GM23338 (cell line): ENCODE measurements at regions not wholly inside any gene's neighbourhood (a gene's known extent, or its start where the extent isn't known, plus 50 kb on each side); places are given as distances from the start of the nearest gene placed in this dataset.

Source experiments
- ATAC-seq: fragments of 200-7000 bp; cut with Tn5 transposase; 3 replicates; pipeline ENCODE4 v1.9.1; 2020
- DNase-seq: peaks from one replicate; pipeline ENCODE4 v3.0.0-alpha.2; 2015; ENCODE audit warnings: low spot score
- H2AFZ ChIP-seq: fragments of 200-600 bp; sonication (generic); 2 replicates; pipeline ENCODE4 v1.8.0; 2016; ENCODE audit warnings: antibody characterized with exemption, mild to moderate bottlenecking, moderate library complexity
- H3F3A ChIP-seq: fragments of 200-600 bp; sonication (generic); replicated peaks from 2 replicates; pipeline ENCODE4 v1.8.0; 2017; ENCODE audit warnings: antibody characterized with exemption, mixed run types, low read depth
- H3K27ac ChIP-seq: fragments of 200-600 bp; sonication (generic); 2 replicates; pipeline ENCODE4 v1.6.1; 2016; ENCODE audit warnings: low read depth
- H3K27me3 ChIP-seq: fragments of 200-600 bp; sonication (generic); 2 replicates; pipeline ENCODE4 v1.8.0; 2016; ENCODE audit warnings: mild to moderate bottlenecking, mixed run types, moderate library complexity; ENCODE audit not compliant: insufficient read depth
- H3K36me3 ChIP-seq: fragments of 200-600 bp; sonication (generic); 2 replicates; pipeline ENCODE4 v1.8.0; 2016; ENCODE audit warnings: mild to moderate bottlenecking; ENCODE audit not compliant: insufficient read depth
- H3K4me1 ChIP-seq: fragments of 200-600 bp; sonication (generic); 2 replicates; pipeline ENCODE4 v1.8.0; 2016; ENCODE audit warnings: mild to moderate bottlenecking, moderate library complexity; ENCODE audit not compliant: insufficient read depth
- H3K4me2 ChIP-seq: fragments of 200-600 bp; sonication (generic); 2 replicates; pipeline ENCODE4 v1.7.1; 2017; ENCODE audit warnings: mixed run types
- H3K4me3 ChIP-seq: fragments of 200-600 bp; sonication (generic); 2 replicates; pipeline ENCODE4 v1.6.1; 2016; ENCODE audit warnings: mixed run types
- H3K79me2 ChIP-seq: fragments of 200-600 bp; sonication (generic); replicated peaks from 2 replicates; pipeline ENCODE4 v1.8.0; 2017; ENCODE audit warnings: mild to moderate bottlenecking; ENCODE audit not compliant: insufficient read depth
- H3K9me2 ChIP-seq: fragments of 200-600 bp; sonication (generic); 2 replicates; pipeline ENCODE4 v1.8.0; 2017; ENCODE audit not compliant: insufficient read depth
- H4K20me1 ChIP-seq: fragments of 200-600 bp; sonication (generic); replicated peaks from 2 replicates; pipeline ENCODE4 v1.8.0; 2017; ENCODE audit warnings: mild to moderate bottlenecking; ENCODE audit not compliant: insufficient read depth
- H3K27ac Mint-ChIP-seq: 2 replicates; pipeline ENCODE4 v1.8.0; 2020; ENCODE audit warnings: inconsistent platforms, mild to moderate bottlenecking, moderate library complexity, mixed read lengths
- H3K27me3 Mint-ChIP-seq: 3 replicates; pipeline ENCODE4 v1.8.0; 2022; ENCODE audit warnings: low read depth, mild to moderate bottlenecking, moderate library complexity, mixed read lengths, inconsistent platforms; ENCODE audit not compliant: insufficient read depth, poor library complexity
- H3K36me3 Mint-ChIP-seq: 3 replicates; pipeline ENCODE4 v1.8.0; 2021; ENCODE audit warnings: low read depth, mild to moderate bottlenecking, inconsistent platforms, moderate library complexity, mixed read lengths
- H3K4me1 Mint-ChIP-seq: 3 replicates; pipeline ENCODE4 v1.8.0; 2020; ENCODE audit warnings: mild to moderate bottlenecking, inconsistent platforms, mixed read lengths
- H3K4me3 Mint-ChIP-seq: 3 replicates; pipeline ENCODE4 v1.8.0; 2021; ENCODE audit warnings: moderate library complexity, mild to moderate bottlenecking, inconsistent platforms, mixed read lengths
- H3K9me3 Mint-ChIP-seq: 3 replicates; pipeline ENCODE4 v1.8.0; 2020; ENCODE audit warnings: moderate library complexity, mild to moderate bottlenecking, inconsistent platforms, mixed read lengths
- CTCF ChIP-seq, 2 experiments: fragments of 200-600 bp in 1 of 2; sonication (generic) in 1 of 2; conservative IDR thresholded peaks; 2 replicates each; pipeline versions ENCODE4 v1.5.1 to v1.6.1; 2016 to 2017; ENCODE audit warnings: antibody characterized with exemption in 2 of 2, low read depth in 2 of 2, mild to moderate bottlenecking in 2 of 2, moderate library complexity in 1 of 2
- ETS1 ChIP-seq: IDR thresholded peaks from 2 replicates; pipeline ENCODE4 v1.6.1; 2016; ENCODE audit warnings: antibody characterized with exemption
- NANOG ChIP-seq: IDR thresholded peaks from 2 replicates; pipeline ENCODE4 v1.6.1; 2016; ENCODE audit warnings: antibody characterized with exemption, borderline replicate concordance
- POLR2AphosphoS5 ChIP-seq: IDR thresholded peaks from 2 replicates; pipeline ENCODE4 v1.6.1; 2016; ENCODE audit warnings: antibody characterized with exemption, low read depth
- STAT1 ChIP-seq: IDR thresholded peaks from one replicate; pipeline ENCODE4 v1.6.1; 2016; ENCODE audit warnings: antibody characterized with exemption; ENCODE audit not compliant: unreplicated experiment
- ZNF114 ChIP-seq: fragments of 250-450 bp; sonication (Bioruptor Pico); IDR thresholded peaks from 2 replicates; pipeline ENCODE4 v1.5.0; 2020; ENCODE audit warnings: mild to moderate bottlenecking, moderate library complexity
- ZNF331 ChIP-seq: fragments of 250-450 bp; sonication (Bioruptor Pico); IDR thresholded peaks from 2 replicates; pipeline ENCODE4 v1.5.0; 2020; ENCODE audit warnings: low read depth, mild to moderate bottlenecking, moderate library complexity
- ZNF462 ChIP-seq: fragments of 250-450 bp; sonication (Bioruptor Pico); IDR thresholded peaks from 2 replicates; pipeline ENCODE4 v1.5.0; 2020; ENCODE audit warnings: mild to moderate bottlenecking, moderate library complexity

GRCh38 chr5:63286724-63287123 lies 675.5 kb downstream of the HTR1A start:
- Histone ChIP-seq H3K4me3 (no peak overlapping the region), H3K27ac (no peak overlapping the region), H3K9me2 (peaks cover 10% of the 10 kb centered on the region; the same call in 1 of the 2 replicates), H4K20me1 (no peaks in the 10 kb centered on the region), H3K79me2 (no peaks in the 10 kb centered on the region), H3K27me3 (no peaks in the 10 kb centered on the region), H3K36me3 (no peaks in the 10 kb centered on the region), H2AFZ (peak overlapping the region; percentile 19; the same call in 1 of the 2 replicates), H3K4me2 (no peak overlapping the region), H3F3A (no peaks in the 10 kb centered on the region), H3K4me1 (no peaks in the 10 kb centered on the region)
- no peaks in the 10 kb centered on the region; the same call in 2 of the 3 replicates for H3K9me3 Mint-ChIP-seq
- H3K27me3 Mint-ChIP-seq = no peaks in the 10 kb centered on the region
- ATAC-seq (no peak), DNase-seq (no peak)
- H3K4me1 Mint-ChIP-seq = no peaks in the 10 kb centered on the region
- H3K36me3 Mint-ChIP-seq = no peaks in the 10 kb centered on the region
- no peak overlapping the region for H3K4me3 Mint-ChIP-seq
- TF ChIP-seq POLR2AphosphoS5 (no peak), STAT1 (no peak), CTCF (conservative IDR thresholded peaks at IDR 0.05; ENCODE audit: low read depth in 2 of 2) (no peak), ZNF331 (CRISPR knock-in tag) (no peak), ZNF462 (no peak), ETS1 (no peak), ZNF114 (CRISPR knock-in tag) (no peak), NANOG (no peak)
- H3K27ac Mint-ChIP-seq = no peak overlapping the region
